NT2/D1 (cell line): ENCODE measurements at regions not wholly inside any gene's neighbourhood (a gene's known extent, or its start where the extent isn't known, plus 50 kb on each side); places are given as distances from the start of the nearest gene placed in this dataset.

Experiments
- SUZ12 ChIP-seq: IDR thresholded peaks from 2 replicates; pipeline ENCODE4 v1.6.1; 2011; ENCODE audit not compliant: insufficient read length, insufficient read depth; ENCODE audit errors: extremely low read depth
- YY1 ChIP-seq: IDR thresholded peaks from 2 replicates; pipeline ENCODE4 v1.6.1; 2011; ENCODE audit not compliant: insufficient read length, insufficient read depth
- ZNF274 ChIP-seq: IDR thresholded peaks from 2 replicates; pipeline ENCODE4 v1.6.1; 2011; ENCODE audit warnings: mild to moderate bottlenecking, low read depth, low read length

GRCh38 chr5:3400659-3401058 is 195.0 kb upstream of the IRX1 start:
- no peak for TF ChIP-seq YY1
- no peak for TF ChIP-seq ZNF274
- no peak for TF ChIP-seq SUZ12
